HG03060 (cell line): ENCODE measurements at regions not wholly inside any gene's neighbourhood (a gene's known extent, or its start where the extent isn't known, plus 50 kb on each side); places are given as distances from the start of the nearest gene placed in this dataset.
"Not testable (repeated sequence)": the region's sequence is repeated elsewhere in the genome, so short reads cannot be mapped to it uniquely, and the experiment has no call there.

Experiments
- ATAC-seq: cut with Tn5 transposase; IDR thresholded peaks from one replicate; pipeline ENCODE4 v1.9.1; 2021; ENCODE audit warnings: low read depth, moderate number of reproducible peaks; ENCODE audit not compliant: unreplicated experiment

DNA sequence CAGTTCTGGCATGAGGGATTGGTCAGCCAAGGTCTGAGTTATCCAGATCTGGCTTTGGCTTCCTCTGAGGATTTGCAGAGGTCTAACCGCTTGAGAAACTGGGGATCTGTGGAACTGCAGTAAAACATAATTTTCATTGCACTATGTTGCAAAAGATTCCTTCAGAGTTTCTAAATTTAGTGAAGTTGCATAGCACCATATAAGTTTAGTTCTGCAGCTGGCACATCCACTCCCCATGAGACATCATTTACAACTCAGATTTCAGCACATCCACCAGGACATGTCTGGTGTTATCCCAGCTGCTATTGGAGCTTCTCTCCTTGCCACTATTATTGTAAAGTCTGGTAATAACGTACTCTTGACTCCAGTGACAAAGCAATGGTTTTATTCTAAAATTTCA, 181.5 kb downstream of the CWF19L2 start:
- ATAC-seq: no peak

DNA sequence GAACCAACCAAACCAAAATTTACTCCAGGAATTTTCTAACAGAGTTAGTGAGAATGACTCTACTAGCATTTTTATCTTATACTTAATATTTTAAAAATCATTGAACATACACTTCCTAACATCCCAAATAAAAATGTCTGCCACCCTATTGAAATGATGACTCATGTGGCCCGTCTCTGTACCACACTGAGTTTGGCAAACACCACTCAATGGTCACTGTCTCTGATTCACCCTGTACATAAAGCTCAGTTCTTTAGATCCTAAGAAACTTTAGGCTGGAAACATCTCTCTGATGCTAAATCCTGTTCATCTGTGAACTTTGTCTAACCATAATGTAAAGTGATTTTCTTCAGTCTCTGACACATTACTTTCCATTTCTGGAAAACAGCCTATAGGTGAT, 182.0 kb downstream of the CWF19L2 start:
- ATAC-seq: no peak

DNA sequence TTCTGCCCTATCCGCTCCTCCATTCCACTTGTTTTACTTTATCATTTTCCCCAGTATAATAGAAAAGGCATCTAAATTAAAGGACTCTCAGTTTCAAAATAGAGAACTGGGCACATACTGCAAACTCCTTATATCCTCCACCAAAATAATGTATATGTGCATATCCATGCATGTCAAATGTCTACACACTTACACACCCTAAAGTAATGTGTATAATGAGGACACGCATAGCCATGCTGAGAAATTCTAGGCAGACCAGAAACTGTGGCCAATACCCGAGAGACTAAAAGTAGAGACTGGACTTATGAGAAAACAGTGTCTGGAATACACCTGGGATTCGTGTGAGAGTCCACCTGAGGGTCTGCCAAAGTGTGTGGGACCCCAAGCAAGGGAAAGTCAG, 183.5 kb downstream of the CWF19L2 start:
- no peak for ATAC-seq

DNA sequence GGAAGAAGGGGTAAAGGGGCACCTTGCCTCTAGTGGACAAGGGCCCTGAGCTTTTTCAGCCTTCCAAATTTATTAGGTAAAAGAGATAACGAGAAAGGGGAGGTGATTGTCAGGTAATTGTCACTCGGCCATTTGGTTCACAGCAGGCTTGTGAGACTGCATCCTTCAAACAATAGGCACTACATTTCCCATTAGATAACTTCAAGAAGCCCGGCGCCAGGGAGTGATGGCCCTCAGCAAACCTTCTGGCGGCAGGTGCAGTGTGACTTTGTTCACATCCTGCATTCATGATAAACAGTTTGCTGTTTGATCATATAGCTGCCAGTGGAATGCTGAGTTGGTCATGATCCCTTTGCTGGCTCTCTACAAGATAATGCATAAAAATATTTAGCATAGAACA, 185.1 kb downstream of the CWF19L2 start:
- no peak for ATAC-seq

GRCh38 chr11:107271425-107271824, 186.2 kb downstream of the CWF19L2 start:
- no peak for ATAC-seq

DNA sequence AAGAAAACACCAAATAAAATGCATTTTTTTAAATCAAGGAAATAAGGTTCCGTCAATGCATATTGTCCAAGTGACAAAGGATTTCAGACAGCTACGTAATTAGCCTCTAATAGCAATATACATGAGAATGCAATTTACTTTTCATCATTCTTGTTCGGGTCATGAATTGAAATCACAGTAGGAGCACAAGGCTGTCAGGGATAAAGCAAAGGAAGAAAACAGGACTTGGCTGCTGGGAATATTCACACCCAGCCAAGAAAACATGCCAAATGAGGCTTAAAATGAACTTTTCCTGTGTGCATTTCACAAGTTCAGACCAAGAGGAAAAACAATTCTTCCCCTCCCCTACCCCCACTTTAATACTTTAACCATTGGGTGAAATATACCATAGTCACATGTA, 188.6 kb downstream of the CWF19L2 start:
- ATAC-seq: no peak

GRCh38 chr11:107266455-107266854, 191.2 kb downstream of the CWF19L2 start:
- ATAC-seq: no peak

DNA sequence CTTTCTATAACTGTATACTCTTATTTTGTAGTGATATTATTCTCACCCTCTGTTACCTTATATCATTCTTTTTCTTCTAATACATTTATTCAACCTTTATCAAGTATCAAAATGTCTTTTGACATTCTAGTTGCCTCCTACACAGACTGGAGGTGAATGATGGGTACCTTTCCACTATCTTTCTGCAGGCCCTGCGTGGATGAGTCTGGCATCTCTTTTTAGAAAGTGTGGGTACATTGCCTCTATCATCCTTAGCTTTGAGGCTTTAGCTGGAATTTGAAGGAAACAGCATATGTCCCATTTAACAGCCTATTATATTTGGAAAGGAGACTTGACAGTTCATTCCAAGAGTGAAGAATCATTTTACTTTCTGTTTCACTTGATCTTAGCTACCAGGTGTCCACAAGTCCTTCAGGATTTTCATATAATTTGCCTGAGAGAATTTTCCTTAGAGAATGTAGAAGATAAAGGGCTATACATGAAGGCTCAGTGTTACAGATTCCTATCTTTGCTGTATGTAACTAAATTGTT, 192.0 kb downstream of the CWF19L2 start:
- no peak for ATAC-seq

- ATAC-seq: no peak
Measured at GRCh38 chr11:107263844-107264563, 193.6 kb downstream of the CWF19L2 start.

DNA sequence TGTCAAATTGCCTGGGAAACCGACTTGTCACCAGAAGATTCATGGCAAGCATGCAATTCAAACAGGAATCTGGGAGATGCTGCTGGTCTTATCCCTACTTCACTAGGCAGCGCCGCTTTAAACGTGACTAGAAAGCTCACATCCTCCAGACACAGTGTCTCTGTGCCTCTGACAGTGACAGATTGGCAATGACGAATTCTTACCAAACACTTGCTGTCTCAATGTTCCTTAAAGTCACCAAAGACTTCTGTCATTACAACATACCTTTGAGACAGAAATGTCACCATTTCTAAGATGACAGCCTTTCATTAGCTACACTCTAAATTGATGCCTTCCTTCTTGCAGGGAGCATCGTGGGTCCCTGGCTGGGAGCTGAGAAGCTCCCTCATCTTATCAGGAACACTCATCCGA, 197.8 kb downstream of the CWF19L2 start:
- ATAC-seq: no peak

GRCh38 chr11:107257710-107258109, 199.9 kb downstream of the CWF19L2 start:
- no peak for ATAC-seq

DNA sequence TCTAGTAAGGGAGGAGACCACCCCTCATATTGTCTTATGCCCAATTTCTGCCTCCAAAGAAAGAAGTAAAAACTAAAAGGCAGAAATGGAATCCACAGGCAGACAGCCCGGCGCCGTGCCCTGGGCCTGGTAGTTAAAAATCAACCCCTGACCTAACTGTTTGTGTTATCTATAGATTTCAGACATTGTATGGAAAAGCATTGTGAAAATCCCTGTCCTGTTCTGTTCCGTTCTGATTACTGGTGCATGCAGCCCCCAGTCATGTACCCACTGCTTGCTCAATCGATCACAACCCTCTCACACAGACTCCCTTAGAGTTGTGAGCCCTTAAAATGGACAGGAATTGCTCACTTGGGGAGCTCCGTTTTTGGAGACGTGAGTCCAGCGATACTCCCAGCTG, 204.0 kb downstream of the CWF19L2 start:
- not testable (repeated sequence) for ATAC-seq

GRCh38 chr11:107252429-107253161, 205.0 kb downstream of the CWF19L2 start:
- peak; percentile 93 for ATAC-seq

GRCh38 chr11:107251298-107251697, 206.3 kb downstream of the CWF19L2 start:
- ATAC-seq: no peak

DNA sequence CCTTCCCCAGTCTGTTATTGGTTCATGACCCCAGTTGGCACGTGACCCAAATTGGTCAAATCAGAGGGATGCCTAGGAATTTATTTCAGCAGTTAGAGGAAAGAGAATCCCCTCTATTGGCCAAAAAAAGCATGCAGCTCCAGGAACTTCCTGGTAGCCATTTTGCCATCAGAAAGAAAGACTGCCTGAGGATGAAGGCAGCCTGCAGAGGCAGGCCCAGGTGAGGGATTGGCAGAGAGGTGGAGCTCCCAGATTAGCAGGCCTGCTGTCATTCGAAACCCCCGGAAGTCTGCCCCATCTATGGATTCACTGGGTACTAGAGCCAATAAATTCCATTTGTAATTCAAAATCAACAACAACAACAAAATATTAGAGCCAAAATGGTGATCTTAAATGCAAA, 207.6 kb downstream of the CWF19L2 start:
- no peak for ATAC-seq

GRCh38 chr11:107249054-107249453, 208.6 kb downstream of the CWF19L2 start:
- ATAC-seq: no peak

- no peak for ATAC-seq
Measured at GRCh38 chr11:107247167-107247861, 210.3 kb downstream of the CWF19L2 start.

DNA sequence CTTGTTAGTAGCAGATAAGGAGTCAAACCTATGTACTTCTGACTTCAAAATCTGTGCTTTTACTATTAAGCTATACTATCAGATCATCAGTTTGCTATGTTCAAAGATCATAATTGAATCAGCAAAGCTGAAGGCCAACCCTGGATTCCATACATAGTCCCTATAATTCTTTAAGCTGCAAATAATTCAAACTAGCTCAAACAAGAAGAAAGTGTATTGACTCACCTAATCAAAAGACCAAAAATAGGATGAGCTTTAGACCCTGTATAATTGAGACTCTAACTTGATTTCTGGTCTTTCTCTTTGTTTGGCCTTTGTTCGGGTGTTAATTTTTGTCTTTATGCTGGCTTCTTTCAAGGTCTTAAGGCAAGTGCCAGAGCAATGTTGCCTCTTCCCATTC, 213.7 kb downstream of the CWF19L2 start:
- no peak for ATAC-seq

- no peak for ATAC-seq
Measured at GRCh38 chr11:107232451-107232850, 214.2 kb upstream of the GUCY1A2 start.

- no peak for ATAC-seq
Measured at GRCh38 chr11:107224836-107225235, 206.6 kb upstream of the GUCY1A2 start.

DNA sequence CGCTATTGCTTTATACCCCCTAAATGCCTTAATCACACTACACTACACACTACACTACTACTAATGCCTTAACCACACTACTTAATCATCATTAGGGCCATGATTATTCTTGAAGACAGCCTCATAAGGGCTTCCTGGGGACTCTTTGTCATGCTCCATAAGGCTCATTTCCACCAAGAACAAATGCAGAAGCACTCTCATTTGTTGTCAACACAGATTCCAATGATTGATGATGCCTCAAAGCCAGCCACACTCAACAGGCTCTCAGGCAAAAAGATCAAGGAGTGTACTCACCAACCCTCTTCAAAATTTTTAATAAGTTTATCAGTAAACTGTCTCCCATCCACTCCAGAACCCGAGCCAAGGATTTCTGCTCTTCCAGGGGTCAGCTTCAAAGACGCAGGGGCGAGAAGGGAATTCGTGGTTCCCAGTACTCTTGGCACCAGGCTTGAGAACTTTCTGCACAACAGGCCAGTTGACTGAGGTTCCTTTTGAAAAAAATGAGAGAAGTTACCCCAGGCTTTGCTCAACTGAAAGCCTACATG, 204.7 kb upstream of the GUCY1A2 start:
- no peak for ATAC-seq
